ENCODE measurements at regions not wholly inside any gene's neighbourhood (a gene's known extent, or its start where the extent isn't known, plus 50 kb on each side); places are given as distances from the start of the nearest gene placed in this dataset.
A peak's percentile ranks its signal among the peaks of the same experiment; 100 is the strongest.

DNA sequence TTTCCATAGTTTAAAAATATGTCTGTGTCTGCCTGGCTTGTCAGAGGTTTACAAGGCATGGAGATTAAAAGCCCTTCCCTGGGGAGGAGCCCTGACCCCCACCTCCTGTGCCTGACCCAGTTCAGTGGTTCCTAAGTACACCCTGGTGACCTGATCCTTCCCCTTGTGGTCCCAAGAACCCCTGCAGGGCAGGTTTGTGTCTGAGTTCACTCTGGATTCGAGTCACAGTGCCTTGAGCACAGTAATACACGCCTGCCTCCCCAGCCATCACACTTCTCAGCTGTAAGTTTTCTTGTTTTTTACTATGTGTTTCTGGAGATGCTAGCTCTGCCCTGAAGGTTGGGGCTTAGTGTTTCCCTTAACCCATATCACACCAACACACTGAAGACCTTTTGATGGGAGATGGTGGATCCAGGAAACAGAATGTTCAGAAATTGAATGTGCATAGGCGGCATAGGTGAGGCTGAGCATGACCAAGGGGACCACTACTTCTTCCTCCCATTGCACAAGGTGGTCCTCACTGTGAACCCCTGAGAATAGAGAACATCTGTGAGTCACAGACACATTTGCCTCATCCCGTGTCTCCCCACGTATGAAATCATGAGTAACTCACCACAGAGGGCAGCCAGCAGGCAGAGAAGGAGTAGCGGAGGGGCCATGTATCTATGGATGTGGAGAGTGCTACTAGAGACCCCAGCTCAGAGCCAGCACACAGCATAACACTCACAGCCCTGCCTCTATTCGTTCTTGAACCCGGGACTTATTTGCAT lies 962.9 kb downstream of the TMEM121 start:
- TF ChIP-seq, protein P1, sequence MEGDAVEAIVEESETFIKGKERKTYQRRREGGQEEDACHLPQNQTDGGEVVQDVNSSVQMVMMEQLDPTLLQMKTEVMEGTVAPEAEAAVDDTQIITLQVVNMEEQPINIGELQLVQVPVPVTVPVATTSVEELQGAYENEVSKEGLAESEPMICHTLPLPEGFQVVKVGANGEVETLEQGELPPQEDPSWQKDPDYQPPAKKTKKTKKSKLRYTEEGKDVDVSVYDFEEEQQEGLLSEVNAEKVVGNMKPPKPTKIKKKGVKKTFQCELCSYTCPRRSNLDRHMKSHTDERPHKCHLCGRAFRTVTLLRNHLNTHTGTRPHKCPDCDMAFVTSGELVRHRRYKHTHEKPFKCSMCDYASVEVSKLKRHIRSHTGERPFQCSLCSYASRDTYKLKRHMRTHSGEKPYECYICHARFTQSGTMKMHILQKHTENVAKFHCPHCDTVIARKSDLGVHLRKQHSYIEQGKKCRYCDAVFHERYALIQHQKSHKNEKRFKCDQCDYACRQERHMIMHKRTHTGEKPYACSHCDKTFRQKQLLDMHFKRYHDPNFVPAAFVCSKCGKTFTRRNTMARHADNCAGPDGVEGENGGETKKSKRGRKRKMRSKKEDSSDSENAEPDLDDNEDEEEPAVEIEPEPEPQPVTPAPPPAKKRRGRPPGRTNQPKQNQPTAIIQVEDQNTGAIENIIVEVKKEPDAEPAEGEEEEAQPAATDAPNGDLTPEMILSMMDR (conservative IDR thresholded peaks at IDR 0.05; ENCODE audit: low read depth, low read length) = no peak
- no peak for DNase-seq (ENCODE audit: low read depth)

DNA sequence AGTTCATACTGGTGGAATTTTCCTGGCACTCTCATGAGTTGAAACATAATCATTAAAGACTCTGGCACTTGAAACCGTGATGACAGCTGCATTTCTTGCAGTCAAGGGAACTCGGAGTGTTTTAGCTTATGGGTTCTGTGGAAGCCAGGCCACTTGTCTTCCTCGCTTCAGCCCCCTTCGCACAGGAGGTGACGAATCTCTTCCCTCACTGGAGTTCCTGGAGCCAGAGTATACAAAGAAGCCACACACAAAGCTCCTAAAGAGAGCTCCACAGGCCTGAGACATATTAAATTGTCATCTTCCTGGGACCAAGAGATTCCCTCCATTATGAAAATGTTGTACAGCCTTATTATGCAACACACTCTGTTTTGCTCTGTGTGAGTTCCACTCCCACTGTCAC lies 964.1 kb downstream of the TMEM121 start:
- H3K4me3 ChIP-seq (ENCODE audit: low read depth, low read length) = no peak overlapping the region
- DNase-seq (ENCODE audit: low read depth) = no peak
- TF ChIP-seq, protein P1 (conservative IDR thresholded peaks at IDR 0.05; ENCODE audit: low read depth, low read length) = no peak

More for the DNA sequence above, 962.9 kb downstream of the TMEM121 start:
- H3K4me3 ChIP-seq (ENCODE audit: low read depth, low read length) = no peak overlapping the region

DNA sequence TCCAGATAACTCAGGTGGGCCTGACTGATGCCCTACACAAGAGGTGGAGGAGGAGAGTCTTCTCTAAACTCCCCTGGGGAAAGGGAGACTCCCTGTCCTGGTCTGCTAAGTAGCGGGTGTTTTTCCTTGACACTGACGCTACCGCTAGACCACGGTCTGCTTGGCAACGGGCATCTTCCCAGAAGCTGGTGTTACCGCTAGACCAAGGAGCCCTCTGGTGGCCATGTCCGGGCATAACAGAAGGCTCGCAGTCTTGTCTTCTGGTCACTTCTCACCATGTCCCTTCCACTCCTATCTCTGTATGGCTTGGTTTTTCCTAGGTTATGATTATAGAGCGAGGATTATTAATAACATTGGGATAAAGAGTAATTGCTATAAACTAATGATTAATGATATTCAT lies 965.5 kb downstream of the TMEM121 start:
- DNase-seq (ENCODE audit: low read depth) = no peak

DNA sequence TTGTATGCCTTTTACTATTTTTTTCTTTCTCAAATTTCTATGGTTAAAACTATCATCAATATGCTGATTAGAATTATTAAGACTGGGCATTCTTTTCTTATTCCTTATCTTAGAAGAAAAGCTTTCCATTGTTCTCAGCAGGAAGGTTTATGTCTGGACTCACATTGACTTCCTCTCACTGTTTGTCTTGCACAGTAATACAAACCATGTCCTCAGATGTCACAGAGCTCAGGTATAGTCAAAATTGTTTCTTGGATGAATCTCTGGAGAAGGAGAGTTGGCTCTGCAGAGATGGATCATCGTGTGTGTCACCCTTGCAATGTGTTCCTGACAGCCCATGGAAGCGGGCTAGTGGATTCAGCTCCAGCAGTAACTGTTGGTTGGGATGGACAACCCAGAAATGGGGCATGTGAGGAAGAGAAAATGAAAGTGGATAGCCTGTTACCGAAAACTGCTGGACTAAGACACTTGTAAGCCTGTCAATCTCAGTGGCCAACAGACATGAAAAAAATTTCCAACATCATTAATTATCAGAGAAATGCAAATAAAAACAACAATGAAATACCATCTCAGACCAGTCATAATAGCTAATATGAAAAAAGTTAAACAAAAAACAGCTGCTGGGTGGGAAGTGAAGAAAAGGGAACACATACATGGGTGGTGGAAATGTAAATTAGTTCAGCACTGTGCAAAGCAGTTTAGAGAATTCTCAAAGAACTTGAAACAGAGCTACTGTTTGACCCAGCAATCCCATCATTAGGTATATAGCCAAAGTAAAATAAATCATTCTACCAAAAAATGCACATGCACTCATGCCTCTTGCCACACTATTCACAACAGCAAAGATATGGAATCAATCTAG lies 967.8 kb downstream of the TMEM121 start:
- H3K4me3 ChIP-seq (ENCODE audit: low read depth, low read length) = no peak overlapping the region
- no peak for DNase-seq (ENCODE audit: low read depth)
- TF ChIP-seq, protein P1 (conservative IDR thresholded peaks at IDR 0.05; ENCODE audit: low read depth, low read length) = no peak

More for the DNA sequence above, 965.5 kb downstream of the TMEM121 start:
- H3K4me3 ChIP-seq (ENCODE audit: low read depth, low read length) = no peak overlapping the region
- TF ChIP-seq, protein P1 (conservative IDR thresholded peaks at IDR 0.05; ENCODE audit: low read depth, low read length) = peak; percentile 32

DNA sequence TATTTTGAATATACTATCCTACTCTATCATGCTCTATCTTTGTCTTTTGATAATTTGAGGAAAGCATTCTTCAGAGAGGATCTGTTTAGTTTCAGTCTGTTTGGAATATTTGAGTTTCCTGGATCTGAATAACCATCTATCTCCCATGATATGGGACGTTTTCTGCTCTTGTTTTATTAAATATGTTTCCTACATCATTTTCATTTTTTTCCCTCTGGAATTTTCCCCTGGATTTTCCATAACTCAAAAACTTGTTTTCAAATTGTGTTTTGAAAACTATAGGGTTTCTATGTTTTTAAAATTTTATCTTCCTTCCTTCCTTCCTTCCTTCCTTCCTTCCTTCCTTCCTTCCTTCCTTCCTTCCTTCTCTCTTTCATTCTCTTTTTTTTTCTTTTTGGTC lies 974.2 kb downstream of the TMEM121 start:
- TF ChIP-seq, protein P1 (conservative IDR thresholded peaks at IDR 0.05; ENCODE audit: low read depth, low read length) = no peak
- no peak overlapping the region for H3K4me3 ChIP-seq (ENCODE audit: low read depth, low read length)
- no peak for DNase-seq (ENCODE audit: low read depth)

DNA sequence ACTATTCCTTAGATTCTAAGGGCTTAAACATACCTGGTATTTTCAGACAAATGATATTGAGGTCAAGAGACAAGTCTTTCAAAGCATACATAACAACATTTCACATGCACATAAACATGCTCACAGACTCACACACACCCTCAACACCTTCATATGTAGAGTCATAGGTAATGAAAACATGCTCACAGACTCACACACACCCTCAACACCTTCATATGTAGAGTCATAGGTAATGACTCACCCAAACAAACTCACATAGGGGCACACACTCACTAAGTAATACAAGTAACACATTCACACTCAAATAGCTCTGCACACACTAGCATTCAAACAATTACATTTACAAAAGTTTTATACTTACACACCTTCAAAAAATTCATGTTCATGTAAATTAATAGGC lies 975.5 kb downstream of the TMEM121 start:
- TF ChIP-seq, protein P1 (conservative IDR thresholded peaks at IDR 0.05; ENCODE audit: low read depth, low read length) = no peak
- H3K4me3 ChIP-seq (ENCODE audit: low read depth, low read length) = no peak overlapping the region
- DNase-seq (ENCODE audit: low read depth) = no peak
